Peyer's patch (tissue), 4 donors: ENCODE measurements at regions not wholly inside any gene's neighbourhood (a gene's known extent, or its start where the extent isn't known, plus 50 kb on each side); places are given as distances from the start of the nearest gene placed in this dataset.

Source experiments
- DNase-seq, 3 donors: peaks; one replicate each; pipeline ENCODE4 v3.0.0-alpha.2; 2017 to 2019
- H3K27ac ChIP-seq, 4 donors: fragments of 200-600 bp; sonication (generic); one replicate each; pipeline ENCODE4 v1.5.1; 2016 to 2019
- H3K27me3 ChIP-seq, 2 donors: fragments of 200-600 bp; sonication (generic); one replicate each; pipeline ENCODE4 v1.5.1; 2019
- H3K36me3 ChIP-seq, 3 donors: fragments of 200-600 bp; sonication (generic); one replicate each; pipeline ENCODE4 v1.5.1; 2016 to 2019
- H3K4me1 ChIP-seq, 4 donors: fragments of 200-600 bp; sonication (generic); one replicate each; pipeline ENCODE4 v1.5.1; 2016 to 2019
- H3K4me3 ChIP-seq, 4 donors: fragments of 200-600 bp; sonication (generic); 1 replicate in 3 of 4; 2 replicates in 1 of 4; pipeline ENCODE4 v1.5.1; 2016 to 2019; ENCODE audit warnings: mild to moderate bottlenecking in 1 of 4
- H3K9me3 ChIP-seq, 4 donors: fragments of 200-600 bp; sonication (generic); one replicate each; pipeline ENCODE4 v1.5.1; 2016 to 2019; ENCODE audit warnings: mild to moderate bottlenecking in 1 of 4
- POLR2A ChIP-seq, 2 donors: fragments of 450-650 bp; IDR thresholded peaks; one replicate each; pipeline ENCODE4 v1.5.1; 2017; ENCODE audit warnings: antibody characterized with exemption in 2 of 2, mild to moderate bottlenecking in 2 of 2, moderate library complexity in 2 of 2
- TF ChIP-seq, protein P1 (sequence below), 6 experiments: fragments of 450-650 bp in 4 of 6; fragments of 200-600 bp in 2 of 6; sonication (generic) in 1 of 6; IDR thresholded peaks; one replicate each; pipeline ENCODE4 v1.5.1; 2017 to 2019; ENCODE audit warnings: antibody characterized with exemption in 6 of 6, mild to moderate bottlenecking in 3 of 6, moderate library complexity in 1 of 6

DNA sequence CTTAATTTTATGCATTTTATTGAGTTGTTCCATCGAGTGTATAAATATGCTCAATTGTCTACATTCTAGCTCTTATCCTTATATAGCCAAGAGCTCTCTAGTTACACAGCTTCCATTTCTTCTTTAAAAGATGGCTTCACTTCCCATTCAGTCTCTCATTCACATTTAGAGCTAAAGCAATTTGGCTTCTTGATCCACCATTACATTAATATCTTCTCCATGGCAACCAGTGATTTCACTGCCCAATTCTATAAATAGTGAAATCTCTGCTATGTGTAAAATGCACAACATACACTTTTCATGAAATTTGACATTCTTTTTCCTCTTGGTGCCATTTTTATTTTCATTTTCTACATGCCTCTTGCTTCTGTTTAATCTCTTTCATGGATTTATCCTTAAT, 696.9 kb upstream of the ATXN8OS start:
- Histone ChIP-seq H3K27me3 (no peaks in the 10 kb centered on the region), H3K4me3 (no peak overlapping the region), H3K9me3 (no peaks in the 10 kb centered on the region), H3K4me1 (no peaks in the 10 kb centered on the region), H3K27ac (no peak overlapping the region), H3K36me3 (no peaks in the 10 kb centered on the region)
- no peak for TF ChIP-seq POLR2A (IDR thresholded peaks at IDR 0.05)
- no peak for DNase-seq

DNA sequence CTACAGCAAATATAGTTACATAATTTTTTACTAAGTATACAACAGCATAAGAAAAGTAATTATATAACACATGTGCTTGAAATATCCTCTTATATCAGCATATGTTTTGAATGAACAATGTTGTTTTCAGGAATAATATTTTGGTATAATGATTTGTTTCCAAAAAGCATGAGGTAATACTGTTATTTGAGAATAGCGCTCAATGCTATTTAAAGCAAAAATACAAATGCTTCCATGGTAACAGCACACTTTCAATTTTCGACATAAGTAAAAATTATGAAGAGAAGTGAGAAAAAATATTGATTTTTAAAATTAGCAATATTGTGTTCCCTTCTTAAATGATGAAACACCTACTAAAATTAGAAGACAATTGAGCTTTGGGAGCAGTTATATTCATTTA, 715.9 kb upstream of the ATXN8OS start:
- no peak overlapping the region for H3K27ac ChIP-seq
- no peak for DNase-seq
- no peaks in the 10 kb centered on the region for H3K9me3 ChIP-seq
- no peak for TF ChIP-seq POLR2A (IDR thresholded peaks at IDR 0.05)
- TF ChIP-seq, protein P1, sequence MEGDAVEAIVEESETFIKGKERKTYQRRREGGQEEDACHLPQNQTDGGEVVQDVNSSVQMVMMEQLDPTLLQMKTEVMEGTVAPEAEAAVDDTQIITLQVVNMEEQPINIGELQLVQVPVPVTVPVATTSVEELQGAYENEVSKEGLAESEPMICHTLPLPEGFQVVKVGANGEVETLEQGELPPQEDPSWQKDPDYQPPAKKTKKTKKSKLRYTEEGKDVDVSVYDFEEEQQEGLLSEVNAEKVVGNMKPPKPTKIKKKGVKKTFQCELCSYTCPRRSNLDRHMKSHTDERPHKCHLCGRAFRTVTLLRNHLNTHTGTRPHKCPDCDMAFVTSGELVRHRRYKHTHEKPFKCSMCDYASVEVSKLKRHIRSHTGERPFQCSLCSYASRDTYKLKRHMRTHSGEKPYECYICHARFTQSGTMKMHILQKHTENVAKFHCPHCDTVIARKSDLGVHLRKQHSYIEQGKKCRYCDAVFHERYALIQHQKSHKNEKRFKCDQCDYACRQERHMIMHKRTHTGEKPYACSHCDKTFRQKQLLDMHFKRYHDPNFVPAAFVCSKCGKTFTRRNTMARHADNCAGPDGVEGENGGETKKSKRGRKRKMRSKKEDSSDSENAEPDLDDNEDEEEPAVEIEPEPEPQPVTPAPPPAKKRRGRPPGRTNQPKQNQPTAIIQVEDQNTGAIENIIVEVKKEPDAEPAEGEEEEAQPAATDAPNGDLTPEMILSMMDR (IDR thresholded peaks at IDR 0.05) = no peak
- H3K27me3 ChIP-seq = no peaks in the 10 kb centered on the region
- no peaks in the 10 kb centered on the region for H3K36me3 ChIP-seq
- H3K4me1 ChIP-seq = no peaks in the 10 kb centered on the region
- H3K4me3 ChIP-seq = no peak overlapping the region

DNA sequence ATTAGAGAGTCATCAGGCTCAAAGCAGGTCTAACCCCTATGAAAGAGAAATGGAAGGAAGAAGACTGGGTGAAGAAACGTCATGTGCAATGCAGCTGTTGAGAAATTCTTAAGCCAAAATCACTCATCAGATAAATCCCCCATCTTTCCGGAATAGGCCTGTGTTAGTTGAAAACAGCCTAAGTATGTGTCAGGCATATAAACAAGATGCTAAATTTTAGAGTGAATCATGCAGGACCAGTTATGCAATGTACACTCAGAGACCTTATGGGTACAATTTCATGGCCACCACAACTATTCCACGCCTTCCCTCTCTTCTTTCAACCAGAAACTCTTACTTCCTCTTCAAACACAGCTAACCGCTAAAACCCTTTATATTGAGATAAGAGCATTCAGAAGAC, 717.7 kb upstream of the ATXN8OS start:
- TF ChIP-seq, protein P1 (IDR thresholded peaks at IDR 0.05) = no peak
- no peak for TF ChIP-seq POLR2A (IDR thresholded peaks at IDR 0.05)
- no peak for DNase-seq
- Histone ChIP-seq H3K27me3 (no peaks in the 10 kb centered on the region), H3K4me3 (no peak overlapping the region), H3K9me3 (no peaks in the 10 kb centered on the region), H3K36me3 (no peaks in the 10 kb centered on the region), H3K27ac (no peak overlapping the region), H3K4me1 (no peaks in the 10 kb centered on the region)

DNA sequence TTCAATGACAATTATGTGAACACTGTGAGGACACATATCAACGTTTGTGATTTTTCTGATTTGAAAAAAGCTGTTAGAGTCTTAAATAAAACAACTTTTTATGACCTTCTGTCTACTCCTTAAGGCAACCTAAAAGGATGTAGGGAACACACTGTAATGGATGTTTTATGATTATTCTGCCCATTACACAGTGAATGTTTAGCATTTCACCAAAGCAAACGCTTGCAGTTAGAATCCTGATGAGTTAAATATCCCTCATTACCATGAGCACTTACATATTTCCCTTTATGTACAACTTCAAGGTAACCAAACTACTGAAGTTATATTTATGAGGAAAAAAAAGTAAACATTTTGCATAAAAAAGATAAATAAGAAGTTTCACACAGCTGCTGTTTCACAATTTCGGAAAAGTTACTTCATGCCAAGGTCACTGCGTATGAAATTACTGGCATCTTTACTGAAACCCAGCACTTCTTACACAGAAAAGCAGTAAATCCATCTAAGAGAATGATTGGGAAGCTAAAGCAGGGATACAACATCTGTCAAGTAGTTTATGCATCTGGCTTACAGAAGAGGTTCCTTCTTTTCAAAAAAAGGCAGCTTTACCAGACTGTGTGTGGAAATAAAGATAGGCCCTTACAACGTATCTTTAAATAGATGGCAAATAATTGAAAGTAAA, 733.7 kb upstream of the ATXN8OS start:
- no peaks in the 10 kb centered on the region for H3K4me1 ChIP-seq
- H3K36me3 ChIP-seq = no peaks in the 10 kb centered on the region
- H3K9me3 ChIP-seq = no peaks in the 10 kb centered on the region
- H3K27me3 ChIP-seq = no peaks in the 10 kb centered on the region
- no peak for DNase-seq
- no peak overlapping the region for H3K27ac ChIP-seq
- no peak overlapping the region for H3K4me3 ChIP-seq
- no peak for TF ChIP-seq POLR2A (IDR thresholded peaks at IDR 0.05)
- TF ChIP-seq, protein P1 (IDR thresholded peaks at IDR 0.05) = no peak

DNA sequence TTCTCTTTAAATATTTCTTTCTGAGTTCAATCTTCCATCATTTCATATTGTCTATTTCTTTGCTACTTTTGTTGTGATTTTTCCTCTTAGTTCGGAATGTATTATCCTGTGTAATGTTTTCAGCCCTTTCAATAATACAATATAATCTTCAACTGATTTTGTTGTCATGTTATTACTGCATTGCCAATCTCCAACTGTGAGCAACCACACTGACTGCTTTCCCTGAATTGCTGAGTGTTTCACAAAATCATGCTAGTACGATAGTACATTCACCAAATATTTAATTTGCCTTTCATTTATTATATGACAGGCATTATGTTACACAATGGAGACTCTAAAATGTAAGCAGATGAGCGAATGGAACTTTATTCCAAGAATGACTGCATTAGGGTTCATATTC, 744.3 kb upstream of the ATXN8OS start:
- Histone ChIP-seq H3K4me1 (no peaks in the 10 kb centered on the region), H3K36me3 (no peaks in the 10 kb centered on the region), H3K9me3 (no peaks in the 10 kb centered on the region), H3K4me3 (no peak overlapping the region), H3K27ac (no peak overlapping the region), H3K27me3 (no peaks in the 10 kb centered on the region)
- TF ChIP-seq POLR2A (IDR thresholded peaks at IDR 0.05) = no peak
- TF ChIP-seq, protein P1 (IDR thresholded peaks at IDR 0.05) = no peak
- no peak for DNase-seq

DNA sequence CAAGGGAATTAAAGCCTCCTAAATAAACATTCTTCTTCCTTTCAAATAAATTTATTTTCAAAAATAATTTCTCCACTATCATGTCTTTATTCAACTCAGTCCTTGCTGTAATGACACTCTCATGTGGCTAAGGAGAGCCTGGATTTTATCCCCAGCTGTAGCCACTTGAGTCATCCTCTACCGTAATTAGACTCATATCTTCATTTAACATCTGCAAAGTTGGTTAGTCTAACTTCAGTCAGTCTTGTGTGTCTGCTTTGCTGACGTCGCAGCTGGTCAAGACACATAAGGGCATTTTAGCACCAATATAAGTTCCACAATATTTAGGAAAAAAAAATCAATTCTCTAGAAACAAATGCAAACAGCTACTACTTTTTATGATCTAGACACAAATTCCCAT, 776.4 kb upstream of the ATXN8OS start:
- no peak for DNase-seq
- no peaks in the 10 kb centered on the region for H3K4me1 ChIP-seq
- no peak overlapping the region for H3K27ac ChIP-seq
- H3K9me3 ChIP-seq = no peaks in the 10 kb centered on the region
- H3K36me3 ChIP-seq = no peaks in the 10 kb centered on the region
- H3K4me3 ChIP-seq = no peak overlapping the region
- no peak for TF ChIP-seq POLR2A (IDR thresholded peaks at IDR 0.05)
- TF ChIP-seq, protein P1 (IDR thresholded peaks at IDR 0.05) = no peak
- no peaks in the 10 kb centered on the region for H3K27me3 ChIP-seq
